IPS DF 6.9 (cell line): ENCODE measurements at regions not wholly inside any gene's neighbourhood (a gene's known extent, or its start where the extent isn't known, plus 50 kb on each side); places are given as distances from the start of the nearest gene placed in this dataset.

Experiments
- DNase-seq: peaks from one replicate; pipeline ENCODE4 v3.0.0-alpha.2; 2013; ENCODE audit warnings: low read depth, low spot score
- H3K27ac ChIP-seq: one replicate; pipeline ENCODE4 v1.5.1; 2013; ENCODE audit warnings: low read length, control low read depth
- H3K27me3 ChIP-seq: 2 replicates; pipeline ENCODE4 v1.6.1; 2013; ENCODE audit warnings: mild to moderate bottlenecking, low read length; ENCODE audit not compliant: control insufficient read depth, insufficient read depth
- H3K36me3 ChIP-seq: 2 replicates; pipeline ENCODE4 v1.6.1; 2013; ENCODE audit warnings: low read length; ENCODE audit not compliant: control insufficient read depth, insufficient read depth
- H3K4me1 ChIP-seq: 2 replicates; pipeline ENCODE4 v1.6.1; 2013; ENCODE audit warnings: low read length; ENCODE audit not compliant: control insufficient read depth, insufficient read depth
- H3K4me3 ChIP-seq: 2 replicates; pipeline ENCODE4 v1.5.1; 2013; ENCODE audit warnings: mild to moderate bottlenecking, low read length
- H3K9me3 ChIP-seq: 2 replicates; pipeline ENCODE4 v1.6.1; 2013; ENCODE audit warnings: low read length, inconsistent platforms; ENCODE audit not compliant: control insufficient read depth, insufficient read depth
- WGBS: extraction: QIAGEN DNeasy Blood & Tissue Kit; methylation state at CpG from one replicate; pipeline ENCODE4 v1.1.7; 2013; ENCODE audit warnings: mixed read lengths, missing lambda C conversion rate; ENCODE audit not compliant: insufficient read length, insufficient coverage; 5-methylcytosine and 5-hydroxymethylcytosine counted together

- no peaks in the 10 kb centered on the region for H3K4me1 ChIP-seq
These were observed 121.5 kb upstream of the GALNT15 start for GRCh38 chr3:16052964-16053363.

GRCh38 chr3:16053794-16054193, 120.7 kb upstream of the GALNT15 start:
- H3K27me3 ChIP-seq, result no peaks in the 10 kb centered on the region
- no peaks in the 10 kb centered on the region for H3K9me3 ChIP-seq
- no peak overlapping the region for H3K27ac ChIP-seq
- DNase-seq, result no peak
- no peaks in the 10 kb centered on the region for H3K36me3 ChIP-seq
- H3K4me1 ChIP-seq, result no peaks in the 10 kb centered on the region
- no peak overlapping the region for H3K4me3 ChIP-seq

More at GRCh38 chr3:16052964-16053363, 121.5 kb upstream of the GALNT15 start:
- no peak for DNase-seq
- no peaks in the 10 kb centered on the region for H3K27me3 ChIP-seq
- no peaks in the 10 kb centered on the region for H3K9me3 ChIP-seq
- no peak overlapping the region for H3K27ac ChIP-seq
- H3K4me3 ChIP-seq, result no peak overlapping the region
- H3K36me3 ChIP-seq, result no peaks in the 10 kb centered on the region

- WGBS, result no CpG with 5 or more reads among the region's 7 CpGs
- no peaks in the 10 kb centered on the region for H3K36me3 ChIP-seq
- no peak overlapping the region for H3K27ac ChIP-seq
- no peaks in the 10 kb centered on the region for H3K9me3 ChIP-seq
- H3K4me1 ChIP-seq, result no peaks in the 10 kb centered on the region
- no peaks in the 10 kb centered on the region for H3K27me3 ChIP-seq
- H3K4me3 ChIP-seq, result no peak overlapping the region
- no peak for DNase-seq
These were observed 118.8 kb upstream of the GALNT15 start for GRCh38 chr3:16055606-16056211.

GRCh38 chr3:16056217-16056616, 118.3 kb upstream of the GALNT15 start:
- WGBS, result no CpG with 5 or more reads among the region's 2 CpGs
- H3K36me3 ChIP-seq, result no peaks in the 10 kb centered on the region
- H3K4me3 ChIP-seq, result no peak overlapping the region
- DNase-seq, result no peak
- H3K4me1 ChIP-seq, result no peaks in the 10 kb centered on the region
- H3K27me3 ChIP-seq, result no peaks in the 10 kb centered on the region
- H3K9me3 ChIP-seq, result no peaks in the 10 kb centered on the region
- no peak overlapping the region for H3K27ac ChIP-seq

GRCh38 chr3:16058521-16058920, 116.0 kb upstream of the GALNT15 start:
- H3K27ac ChIP-seq, result no peak overlapping the region

GRCh38 chr3:16059081-16059537, 115.4 kb upstream of the GALNT15 start:
- no peaks in the 10 kb centered on the region for H3K9me3 ChIP-seq
- no peak for DNase-seq

More at GRCh38 chr3:16058521-16058920, 116.0 kb upstream of the GALNT15 start:
- Histone ChIP-seq H3K4me3 (no peak overlapping the region), H3K4me1 (no peaks in the 10 kb centered on the region), H3K27me3 (no peaks in the 10 kb centered on the region), H3K9me3 (no peaks in the 10 kb centered on the region), H3K36me3 (no peaks in the 10 kb centered on the region)
- DNase-seq, result no peak
- no CpG with 5 or more reads among the region's 1 CpG for WGBS

GRCh38 chr3:16059711-16060357, 114.6 kb upstream of the GALNT15 start:
- Histone ChIP-seq H3K4me3 (no peak overlapping the region), H3K27me3 (no peaks in the 10 kb centered on the region), H3K9me3 (no peaks in the 10 kb centered on the region), H3K4me1 (no peaks in the 10 kb centered on the region), H3K36me3 (no peaks in the 10 kb centered on the region), H3K27ac (no peak overlapping the region)
- DNase-seq, result no peak
- no CpG with 5 or more reads among the region's 2 CpGs for WGBS

More at GRCh38 chr3:16059081-16059537, 115.4 kb upstream of the GALNT15 start:
- Histone ChIP-seq H3K4me3 (no peak overlapping the region), H3K27me3 (no peaks in the 10 kb centered on the region), H3K4me1 (no peaks in the 10 kb centered on the region), H3K36me3 (no peaks in the 10 kb centered on the region), H3K27ac (no peak overlapping the region)
- WGBS, result no CpG with 5 or more reads among the region's 5 CpGs

GRCh38 chr3:16060358-16060852, 114.1 kb upstream of the GALNT15 start:
- Histone ChIP-seq H3K4me1 (no peaks in the 10 kb centered on the region), H3K9me3 (no peaks in the 10 kb centered on the region), H3K4me3 (no peak overlapping the region), H3K36me3 (no peaks in the 10 kb centered on the region), H3K27ac (no peak overlapping the region), H3K27me3 (no peaks in the 10 kb centered on the region)
- peak; percentile 18 for DNase-seq
- no CpG with 5 or more reads among the region's 4 CpGs for WGBS

- no peaks in the 10 kb centered on the region for H3K4me1 ChIP-seq
- H3K27ac ChIP-seq, result no peak overlapping the region
- DNase-seq, result no peak
These were observed 113.5 kb upstream of the GALNT15 start for GRCh38 chr3:16060945-16061344.

GRCh38 chr3:16061491-16061890, 113.0 kb upstream of the GALNT15 start:
- WGBS, result no CpG with 5 or more reads among the region's 2 CpGs
- H3K9me3 ChIP-seq, result no peaks in the 10 kb centered on the region
- DNase-seq, result no peak
- no peaks in the 10 kb centered on the region for H3K27me3 ChIP-seq
- no peaks in the 10 kb centered on the region for H3K36me3 ChIP-seq
- H3K27ac ChIP-seq, result no peak overlapping the region
- H3K4me1 ChIP-seq, result no peaks in the 10 kb centered on the region
- no peak overlapping the region for H3K4me3 ChIP-seq

More at GRCh38 chr3:16060945-16061344, 113.5 kb upstream of the GALNT15 start:
- no CpG with 5 or more reads among the region's 1 CpG for WGBS
- Histone ChIP-seq H3K4me3 (no peak overlapping the region), H3K27me3 (no peaks in the 10 kb centered on the region), H3K9me3 (no peaks in the 10 kb centered on the region), H3K36me3 (no peaks in the 10 kb centered on the region)

- no peak overlapping the region for H3K27ac ChIP-seq
- no peaks in the 10 kb centered on the region for H3K4me1 ChIP-seq
- no peak overlapping the region for H3K4me3 ChIP-seq
- no peaks in the 10 kb centered on the region for H3K36me3 ChIP-seq
- DNase-seq, result no peak
- H3K27me3 ChIP-seq, result no peaks in the 10 kb centered on the region
- no CpG with 5 or more reads among the region's 2 CpGs for WGBS
- no peaks in the 10 kb centered on the region for H3K9me3 ChIP-seq
These were observed 110.9 kb upstream of the GALNT15 start for GRCh38 chr3:16063603-16064002.
